IPS DF 4.7 (cell line): ENCODE measurements at regions not wholly inside any gene's neighbourhood (a gene's known extent, or its start where the extent isn't known, plus 50 kb on each side); places are given as distances from the start of the nearest gene placed in this dataset.

Experiments used
- DNase-seq: peaks from one replicate; pipeline ENCODE4 v3.0.0-alpha.2; 2013; ENCODE audit warnings: low spot score; ENCODE audit errors: extremely low read depth

DNA sequence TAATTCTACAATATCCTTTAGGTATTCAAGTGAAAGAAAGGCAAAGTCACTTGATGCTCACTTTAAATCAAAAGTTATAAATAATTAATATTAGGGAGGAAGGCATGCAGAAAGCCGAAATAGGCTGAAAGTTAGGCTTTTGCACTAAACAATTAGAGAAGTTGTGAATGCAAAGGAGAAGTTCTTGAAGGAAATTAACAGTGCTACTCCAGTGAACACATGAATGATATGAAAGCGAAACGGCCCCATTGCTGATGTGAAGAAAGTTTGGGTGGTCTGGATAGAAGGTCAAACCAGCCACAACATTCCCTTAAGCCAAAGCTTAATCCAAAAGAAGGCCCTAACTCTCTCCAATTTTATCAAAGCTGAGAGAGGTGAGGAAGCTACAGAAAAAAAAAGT lies 103.1 kb upstream of the CXCR4 start:
- no peak for DNase-seq

DNA sequence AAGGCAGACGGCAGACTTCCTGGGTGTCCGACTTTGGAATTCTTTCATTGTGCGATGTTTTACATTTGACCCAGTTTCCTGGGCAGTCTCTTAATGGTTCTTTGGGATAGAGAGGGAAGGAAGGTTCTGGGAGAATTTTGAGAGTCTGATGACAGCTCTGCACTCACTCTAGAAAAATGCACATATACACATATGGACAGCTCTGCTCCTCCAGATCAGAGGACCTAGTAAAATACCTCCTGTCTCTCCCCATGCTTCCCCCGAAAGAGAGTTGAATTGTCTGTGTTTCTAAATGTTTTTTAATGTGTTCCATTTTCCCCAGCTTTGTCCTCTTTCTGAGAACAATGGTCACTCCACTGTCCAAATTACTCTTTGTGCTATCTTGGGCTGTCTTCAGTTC lies 102.0 kb upstream of the CXCR4 start:
- DNase-seq: no peak

DNA sequence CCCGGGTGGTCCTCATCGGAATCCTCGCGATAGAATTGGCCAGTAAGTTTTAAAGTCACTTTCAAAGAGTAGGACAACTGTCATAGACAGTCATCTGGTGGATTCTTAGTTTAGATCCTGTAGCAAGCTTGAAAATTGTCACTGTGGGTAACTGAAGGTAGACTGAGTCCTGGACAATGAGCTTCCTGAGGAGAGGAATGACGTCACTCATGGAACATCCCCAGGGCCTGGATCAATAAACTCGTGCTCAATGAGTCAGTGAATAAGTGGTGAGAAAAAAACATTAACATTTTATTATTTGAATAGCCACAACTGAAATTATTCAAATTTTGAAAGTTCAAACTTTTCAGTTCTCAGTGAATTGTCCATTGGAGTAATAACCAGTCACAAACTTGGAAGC lies 101.4 kb upstream of the CXCR4 start:
- no peak for DNase-seq

DNA sequence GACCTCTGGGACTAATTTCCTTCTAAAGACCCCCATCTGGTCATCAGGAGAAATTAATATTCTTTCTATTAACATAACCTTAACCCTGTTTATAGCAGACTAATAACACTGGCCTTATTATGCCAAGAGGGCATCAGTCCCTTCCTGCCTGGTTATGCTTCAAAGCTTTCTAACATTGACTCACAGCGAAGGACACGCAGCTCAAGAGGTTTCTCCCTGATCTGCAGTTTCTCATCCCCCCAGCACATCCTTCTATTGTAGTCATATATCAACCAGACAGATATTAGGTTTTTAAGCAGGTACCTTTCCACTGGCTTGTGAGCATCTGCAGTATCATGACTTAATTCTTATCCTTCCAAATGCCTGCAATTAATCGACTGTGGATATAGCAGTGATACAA lies 100.0 kb upstream of the CXCR4 start:
- no peak for DNase-seq

DNA sequence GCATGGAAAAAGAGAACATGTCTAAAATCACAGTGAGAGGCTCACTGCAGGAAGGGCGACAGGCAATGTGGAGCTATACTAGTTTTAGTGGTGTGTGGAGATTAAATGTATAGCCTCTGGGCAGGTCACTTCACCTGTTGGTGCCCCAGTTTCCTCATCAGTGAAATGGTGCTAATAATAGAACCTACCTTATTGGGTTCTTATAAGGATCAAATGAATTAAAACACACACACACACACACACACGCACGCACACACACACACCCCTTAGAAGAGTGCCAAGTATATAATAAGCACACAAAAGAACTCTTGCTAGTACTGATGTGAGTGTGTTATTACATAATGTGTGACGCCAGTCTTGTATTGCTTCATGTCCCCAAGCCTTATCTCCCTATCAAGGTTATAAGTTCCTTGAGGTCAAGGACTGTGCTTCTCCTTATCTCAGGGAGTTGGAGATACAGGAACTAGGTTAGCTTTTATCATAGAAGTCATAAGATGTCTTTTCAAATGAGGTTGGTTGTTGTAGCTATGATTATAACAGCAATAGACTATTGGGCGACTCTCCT lies 98.0 kb upstream of the CXCR4 start:
- DNase-seq: no peak

DNA sequence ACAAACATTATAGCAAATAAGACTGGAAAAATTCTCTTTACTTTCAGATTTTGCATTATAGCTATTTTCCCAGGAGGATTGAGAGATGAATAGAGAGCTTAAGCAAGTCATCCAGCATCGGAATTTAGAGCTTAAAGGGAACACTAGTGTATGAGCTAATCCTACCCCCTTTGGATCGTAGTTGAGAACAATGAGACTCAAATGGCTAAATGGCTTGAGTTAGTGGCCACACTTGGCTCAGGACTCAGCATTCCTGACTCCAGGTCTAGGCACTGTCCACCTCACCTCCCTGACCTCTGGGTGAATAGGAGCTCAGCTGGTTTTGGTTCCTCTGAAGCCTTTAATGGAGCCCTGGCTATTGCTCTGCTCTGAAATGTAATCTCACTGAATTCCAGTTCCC lies 97.5 kb upstream of the CXCR4 start:
- DNase-seq: no peak

DNA sequence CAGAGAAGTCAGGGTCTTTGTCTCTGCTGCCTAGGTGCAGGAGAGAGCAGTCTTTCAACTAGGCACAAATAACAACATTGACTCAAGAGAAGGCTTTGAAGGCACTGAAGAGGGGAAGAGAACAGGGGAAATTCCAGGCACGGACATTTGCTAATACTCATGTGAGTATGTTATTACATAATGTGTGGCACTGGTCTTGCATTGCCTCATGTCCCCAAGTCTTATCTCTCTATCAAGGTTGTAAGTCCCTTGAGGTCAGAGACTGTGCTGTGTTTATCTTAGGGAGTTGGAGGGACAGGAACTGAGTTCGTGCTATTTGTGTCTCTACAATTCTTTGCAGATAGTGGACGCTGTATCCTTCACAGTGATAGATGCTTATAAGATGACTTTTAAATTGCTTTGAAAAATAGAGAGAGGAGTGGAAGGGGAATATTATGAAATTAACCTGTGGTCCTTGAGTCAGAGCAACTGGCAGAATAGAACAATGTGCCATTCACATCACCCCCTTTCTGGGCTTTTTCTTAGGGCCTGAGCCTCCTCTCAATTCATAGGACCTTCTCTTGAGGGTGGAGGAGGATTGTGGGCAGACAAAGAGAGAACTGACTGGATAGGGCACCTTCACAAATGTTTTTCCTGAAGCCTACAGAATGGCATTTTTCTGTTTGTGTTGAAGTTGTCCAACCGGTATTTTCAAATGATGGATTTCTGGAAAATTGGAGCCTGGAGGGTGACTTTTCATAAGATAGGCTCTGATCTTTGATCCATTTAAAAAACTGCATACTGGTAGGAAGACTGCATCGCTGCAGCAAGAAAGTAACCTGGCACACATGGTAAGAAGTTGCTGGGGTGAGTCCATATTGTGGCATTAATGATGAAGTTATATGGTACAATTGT lies 96.6 kb upstream of the CXCR4 start:
- no peak for DNase-seq

DNA sequence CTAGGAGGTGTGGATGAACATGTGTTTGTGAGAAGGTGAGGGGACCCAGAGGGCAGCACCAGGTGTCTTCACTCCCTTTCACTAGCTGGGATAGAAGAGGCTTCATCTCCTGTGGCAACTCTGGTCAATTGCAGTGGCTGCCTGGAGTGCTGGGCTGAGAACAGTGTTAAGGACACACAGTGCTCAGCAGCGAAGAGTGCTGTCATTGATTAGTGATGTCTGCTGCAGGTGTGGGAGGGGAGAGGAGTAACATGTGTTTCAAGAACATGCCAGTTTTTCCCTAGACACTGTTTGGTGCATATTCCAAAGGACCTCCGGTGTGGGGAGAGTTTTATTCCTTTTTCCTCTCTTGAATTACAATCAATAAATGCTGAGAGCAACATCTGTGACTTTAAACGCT lies 95.9 kb upstream of the CXCR4 start:
- no peak for DNase-seq

DNA sequence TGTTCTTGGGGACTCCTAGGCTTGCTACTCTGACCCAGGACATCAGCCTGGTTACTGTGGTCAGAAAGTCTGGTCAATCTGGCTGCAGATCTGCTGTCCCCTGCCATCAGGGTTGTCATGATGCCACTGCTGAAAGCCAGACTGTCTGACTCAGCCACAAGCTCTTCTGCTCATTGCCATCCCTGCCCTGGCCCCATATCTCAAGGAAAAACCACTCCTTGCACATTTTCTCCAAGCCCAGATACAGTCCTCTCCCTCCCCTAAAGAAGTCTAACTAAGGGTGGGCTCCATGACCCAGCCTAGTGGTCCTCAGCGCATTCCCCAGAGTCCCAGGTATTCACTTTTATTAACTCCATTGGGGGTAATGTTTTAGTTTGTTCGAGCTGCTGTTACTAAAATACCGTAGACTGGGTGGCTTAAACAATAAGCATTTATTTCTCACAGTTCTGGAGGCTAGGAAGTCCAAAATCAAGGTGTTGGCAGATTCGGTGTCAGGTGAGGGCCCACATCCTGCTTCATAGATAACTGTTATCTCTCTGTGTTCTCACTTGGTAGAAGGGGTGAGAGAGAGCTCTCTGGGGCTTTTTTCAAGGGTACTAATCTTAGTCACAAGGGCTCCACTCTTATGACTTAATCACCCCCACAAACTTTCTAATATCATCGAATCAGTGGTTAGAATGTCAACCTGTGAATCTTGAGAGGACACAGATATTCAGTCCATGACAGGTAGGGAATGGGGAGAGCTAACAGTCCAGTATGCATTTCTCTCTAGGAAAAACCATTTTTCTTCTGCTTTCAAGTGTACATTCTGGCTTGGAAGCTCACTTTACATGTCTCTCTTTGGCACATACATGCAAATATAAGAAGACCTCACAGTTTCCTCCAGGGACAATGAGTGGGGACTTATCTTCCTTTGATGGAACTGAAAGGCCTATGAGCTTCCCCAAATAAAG lies 94.8 kb upstream of the CXCR4 start:
- DNase-seq: no peak

DNA sequence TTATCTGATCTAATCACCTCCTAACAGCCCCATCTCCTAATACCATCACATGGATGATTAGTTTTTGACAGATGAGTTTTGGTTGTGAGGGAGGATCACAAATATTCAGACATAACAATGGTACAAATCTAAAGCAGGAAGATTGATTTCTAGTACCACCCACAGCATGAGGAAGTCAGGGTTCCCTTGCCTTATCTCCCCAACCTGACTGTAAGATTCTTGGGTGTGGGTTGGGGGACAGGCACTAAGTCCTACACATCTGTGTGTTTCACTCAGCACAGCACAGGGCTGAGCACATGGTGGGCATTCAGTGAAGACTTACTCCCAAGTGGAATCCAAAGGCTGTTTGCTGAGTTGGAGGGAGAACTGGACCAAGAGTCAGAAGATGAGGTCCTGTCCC lies 93.8 kb upstream of the CXCR4 start:
- no peak for DNase-seq

DNA sequence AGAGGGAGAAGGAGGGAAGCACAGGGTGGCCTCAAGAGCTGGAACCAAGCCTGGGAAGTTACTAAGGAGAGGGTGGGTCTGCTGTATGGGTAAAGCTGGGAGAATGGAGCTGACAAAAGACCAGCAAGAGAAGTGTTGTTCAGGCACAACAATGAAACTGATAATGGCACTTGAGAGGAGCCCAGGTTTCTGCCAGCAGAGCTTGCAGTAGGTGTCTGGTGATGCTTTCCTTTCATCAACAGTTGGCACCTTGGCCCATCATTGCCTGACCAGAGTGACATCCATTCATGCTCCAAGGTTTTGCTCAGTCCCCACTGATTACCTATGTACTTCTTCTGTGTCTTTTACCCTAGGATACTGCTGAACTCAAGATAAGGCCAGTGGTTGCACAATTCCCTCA lies 92.9 kb upstream of the CXCR4 start:
- no peak for DNase-seq

DNA sequence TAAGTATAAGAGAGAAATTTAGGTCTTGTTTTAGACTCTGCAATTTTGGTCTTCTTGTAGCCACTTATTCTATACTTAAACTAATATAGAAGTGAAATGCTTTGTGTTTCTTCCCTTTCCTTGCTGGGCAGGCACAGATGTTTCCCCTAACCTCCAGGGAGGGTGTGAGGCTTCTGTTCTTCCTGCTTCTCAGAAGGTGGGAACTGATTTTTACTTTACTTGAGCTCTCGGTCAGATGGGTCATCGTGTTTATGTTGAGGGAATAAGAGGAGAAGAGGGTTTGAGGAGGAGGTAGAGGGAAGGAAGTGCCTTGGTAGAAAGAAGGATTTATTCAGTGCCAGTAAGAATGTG lies 92.5 kb upstream of the CXCR4 start:
- no peak for DNase-seq

DNA sequence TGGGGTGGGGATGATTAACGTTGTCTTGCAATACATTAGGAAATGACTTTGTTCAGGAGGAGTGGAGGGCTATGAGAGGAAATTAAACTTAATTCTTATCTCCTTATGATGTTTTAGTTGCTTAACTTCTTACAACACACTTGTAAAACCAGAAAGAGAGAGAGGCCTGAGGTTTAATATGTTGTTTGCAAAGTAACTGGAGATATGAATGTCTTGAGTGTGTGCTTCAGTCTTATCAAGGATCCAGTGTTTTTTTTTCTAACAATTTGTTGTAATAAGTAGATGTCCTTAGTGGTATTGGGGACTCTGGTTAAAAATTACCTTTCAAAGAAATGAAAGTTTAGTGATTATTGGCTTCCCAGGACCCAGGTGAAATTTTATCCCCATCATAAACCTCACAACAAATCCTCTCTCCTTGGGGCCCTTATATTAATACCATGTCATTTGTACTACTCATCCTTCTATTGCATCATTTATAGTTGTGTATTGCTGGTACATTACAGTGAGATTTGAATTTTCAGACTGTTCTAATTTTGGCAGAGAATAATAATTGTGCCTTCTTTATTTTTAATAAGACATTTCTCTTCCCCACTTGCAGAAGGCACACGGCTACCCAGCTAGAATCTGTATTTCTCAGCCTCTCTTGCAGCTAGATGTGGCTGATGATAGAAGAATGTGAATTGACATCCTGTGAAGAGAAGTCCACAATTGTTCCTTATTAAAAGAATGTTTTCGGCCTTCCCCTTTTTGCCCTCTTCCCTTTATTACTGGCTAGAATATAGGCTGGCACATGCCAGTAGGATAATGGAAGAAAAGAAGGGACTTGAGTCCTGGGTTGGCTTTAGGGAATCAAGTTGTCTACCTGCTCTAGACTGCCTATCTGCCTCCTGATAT lies 91.9 kb upstream of the CXCR4 start:
- DNase-seq: no peak

DNA sequence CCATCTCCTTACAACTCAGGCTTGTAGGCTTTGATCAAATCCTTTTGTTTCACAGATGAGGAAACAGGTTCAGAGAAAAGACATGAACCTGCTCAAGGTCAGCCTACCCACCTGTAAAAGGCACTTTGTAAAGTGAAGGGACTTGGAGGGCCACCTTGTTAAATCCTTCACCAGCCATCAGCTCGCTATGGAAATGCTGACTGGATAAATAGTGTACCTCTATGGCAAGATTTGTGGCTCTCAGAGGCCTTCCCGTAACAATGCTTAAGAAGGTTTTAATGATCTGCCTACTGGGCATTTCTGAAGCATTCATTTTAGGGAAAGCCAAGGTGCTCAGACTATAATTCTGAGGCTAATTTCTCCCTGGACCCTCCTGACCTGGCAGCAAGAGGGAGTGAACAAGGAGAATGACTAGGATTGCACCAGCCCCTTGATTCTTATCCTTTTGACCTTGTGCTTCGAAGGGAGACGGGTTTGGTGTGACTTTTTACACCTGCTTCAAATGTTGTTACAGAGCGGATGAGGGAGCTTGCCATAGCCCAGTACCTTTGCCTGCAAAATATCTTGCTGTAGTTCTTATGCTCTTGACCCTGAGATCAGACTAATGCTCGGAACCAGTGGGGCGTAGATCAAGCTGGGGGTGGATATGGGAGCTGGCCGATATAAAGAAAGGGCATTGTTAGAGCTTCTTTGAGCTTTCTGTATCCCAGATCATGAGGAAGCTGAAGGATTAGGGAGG lies 90.9 kb upstream of the CXCR4 start:
- DNase-seq: no peak

DNA sequence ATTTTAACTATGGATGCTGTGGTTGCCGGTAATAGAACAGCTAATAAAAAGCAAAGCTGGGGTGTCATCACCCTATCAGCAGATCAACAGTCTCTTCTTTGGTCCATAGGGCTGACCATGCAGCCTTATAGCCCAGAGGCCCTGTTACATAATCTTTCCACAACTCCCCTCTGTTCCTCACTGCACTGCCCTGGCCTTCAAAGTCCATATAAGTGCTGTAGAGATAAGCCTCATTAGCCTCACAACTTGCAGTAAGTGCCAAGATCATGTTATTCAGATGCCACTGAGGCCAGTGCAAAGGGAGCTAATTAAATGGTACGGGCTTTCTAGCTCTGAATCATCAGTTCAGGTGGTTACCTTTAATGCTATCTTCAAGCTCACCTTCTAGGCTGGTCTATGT lies 89.7 kb upstream of the CXCR4 start:
- DNase-seq: no peak

DNA sequence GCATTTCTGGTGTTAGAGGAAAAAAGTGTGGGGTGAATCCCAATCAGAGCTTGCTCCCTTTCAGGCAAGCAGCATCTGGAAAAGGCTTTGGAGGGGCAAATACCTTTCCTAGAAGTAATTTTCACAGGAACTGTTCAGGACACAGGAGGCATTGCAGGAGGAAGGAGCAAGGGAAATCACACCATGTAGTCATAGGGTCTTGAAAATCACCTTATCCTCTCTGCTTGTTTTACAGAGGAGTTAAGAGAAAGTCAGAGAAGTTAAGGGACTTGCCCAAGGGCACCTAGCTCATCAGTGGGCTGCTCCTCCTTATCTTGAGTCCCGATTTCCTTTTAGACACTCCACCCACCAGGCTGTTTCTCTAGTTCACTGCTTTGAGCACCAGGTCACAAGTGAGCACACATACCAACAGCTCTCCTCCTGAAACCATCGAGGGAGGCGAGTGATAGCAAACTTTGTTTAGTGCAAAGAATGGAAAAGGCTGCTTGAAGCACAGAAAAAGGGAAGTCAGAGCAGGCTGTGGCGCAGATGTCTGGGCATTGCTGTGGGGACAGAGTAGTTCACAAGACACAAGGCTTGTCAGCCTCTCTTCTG lies 89.2 kb upstream of the CXCR4 start:
- no peak for DNase-seq

DNA sequence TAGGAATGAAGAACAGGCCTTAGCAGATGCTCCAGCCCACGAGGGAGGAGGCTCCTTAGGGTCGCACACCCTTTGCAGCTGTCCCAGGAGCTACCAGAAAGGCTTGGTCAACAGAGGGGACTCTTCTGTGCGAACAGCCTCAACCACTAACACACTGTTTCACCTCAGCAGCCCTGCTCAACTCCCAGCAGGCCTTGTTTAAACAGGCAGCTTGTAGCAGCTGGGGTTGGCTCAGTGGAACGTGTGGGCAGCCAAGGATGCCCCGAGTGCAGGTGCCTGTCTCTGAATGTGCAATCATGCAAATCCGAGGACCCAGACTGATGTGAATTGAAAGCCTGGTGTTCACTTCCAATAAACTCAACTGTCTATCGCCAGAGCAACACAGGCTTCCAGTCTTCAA lies 88.7 kb upstream of the CXCR4 start:
- no peak for DNase-seq

DNA sequence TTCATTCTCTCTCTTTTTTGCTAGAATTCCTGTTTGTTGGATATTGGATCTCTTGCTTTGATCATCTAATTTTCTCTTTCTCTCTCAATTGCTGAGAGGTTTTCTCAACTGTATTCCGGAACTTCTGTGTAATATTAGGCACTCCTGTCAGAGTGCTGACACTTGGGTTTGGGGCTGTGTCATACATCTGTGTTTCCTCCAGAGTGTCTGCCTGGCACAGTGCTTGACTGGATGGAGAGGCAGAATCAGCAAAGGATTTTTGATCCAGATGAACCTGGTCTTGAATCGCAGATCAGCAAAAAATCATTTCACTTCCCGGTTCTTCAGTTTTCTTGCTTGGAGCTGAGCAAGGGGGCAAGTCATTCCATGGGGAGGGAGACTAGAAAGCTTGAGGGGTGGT lies 87.7 kb upstream of the CXCR4 start:
- no peak for DNase-seq

DNA sequence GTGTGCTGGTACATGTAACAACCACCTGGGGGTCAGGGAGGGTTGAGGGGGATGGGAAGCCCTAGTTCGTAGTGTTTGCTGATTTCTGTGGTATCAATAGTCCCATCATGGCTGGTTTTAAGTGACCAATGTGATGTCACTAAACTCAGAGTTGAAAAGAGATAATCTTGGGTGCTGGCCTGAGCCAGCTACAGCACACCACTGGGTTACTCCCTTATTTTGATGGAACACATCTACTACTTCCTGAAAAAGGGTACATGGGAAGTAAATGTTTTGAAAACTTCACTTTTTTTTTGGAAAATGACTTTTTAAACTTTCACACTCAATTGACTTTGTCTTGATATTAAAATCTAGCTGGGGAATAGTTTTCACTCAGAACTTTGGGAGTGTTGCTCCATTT lies 87.0 kb upstream of the CXCR4 start:
- DNase-seq: no peak

DNA sequence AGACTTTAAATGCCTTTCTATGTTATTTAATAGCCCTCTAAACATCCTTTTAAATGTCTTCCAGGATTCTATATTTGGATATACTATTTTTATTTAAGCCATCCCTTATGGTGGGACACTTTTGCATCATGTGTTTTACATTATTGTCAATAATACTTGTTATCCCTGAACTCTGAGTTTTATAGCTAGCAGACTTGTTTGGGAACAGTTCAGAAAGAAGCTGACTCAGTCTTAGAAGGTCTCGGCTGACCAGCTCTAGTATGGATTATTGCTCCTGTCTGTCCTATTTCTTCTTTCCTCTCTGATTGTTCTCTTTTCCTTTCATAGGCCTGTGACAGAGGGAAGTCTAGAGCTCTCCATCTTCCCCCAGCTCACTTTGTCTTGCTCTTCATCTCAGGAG lies 77.3 kb upstream of the CXCR4 start:
- no peak for DNase-seq
